RWPE2 (cell line): ENCODE measurements at regions not wholly inside any gene's neighbourhood (a gene's known extent, or its start where the extent isn't known, plus 50 kb on each side); places are given as distances from the start of the nearest gene placed in this dataset.

Experiments
- ATAC-seq: fragments of 200-7000 bp; cut with Tn5 transposase; 3 replicates; pipeline ENCODE4 v1.9.1; 2021; ENCODE audit warnings: low read depth
- DNase-seq: peaks from one replicate; pipeline ENCODE4 v3.0.0-alpha.2; 2020; ENCODE audit warnings: low spot score
- H3K27ac ChIP-seq: fragments of 450-650 bp; 2 replicates; pipeline ENCODE4 v1.5.1; 2017; ENCODE audit warnings: mild to moderate bottlenecking; ENCODE audit not compliant: poor library complexity, severe bottlenecking
- H3K27me3 ChIP-seq: fragments of 250-450 bp; sonication (Bioruptor Pico); 2 replicates; pipeline ENCODE4 v1.5.1; 2021; ENCODE audit warnings: mild to moderate bottlenecking, moderate library complexity; ENCODE audit not compliant: insufficient read depth, poor library complexity, severe bottlenecking
- H3K36me3 ChIP-seq: fragments of 250-450 bp; sonication (Bioruptor Pico); 2 replicates; pipeline ENCODE4 v1.5.1; 2020; ENCODE audit warnings: low read depth, mild to moderate bottlenecking, moderate library complexity
- H3K4me1 ChIP-seq: fragments of 250-450 bp; sonication (Bioruptor Pico); 2 replicates; pipeline ENCODE4 v1.5.1; 2021; ENCODE audit warnings: mild to moderate bottlenecking, moderate library complexity; ENCODE audit not compliant: insufficient read depth, poor library complexity, severe bottlenecking
- H3K4me3 ChIP-seq: fragments of 250-450 bp; sonication (Bioruptor Pico); 2 replicates; pipeline ENCODE4 v1.5.1; 2021; ENCODE audit warnings: mild to moderate bottlenecking, moderate library complexity; ENCODE audit not compliant: severe bottlenecking
- H3K9me3 ChIP-seq: fragments of 250-450 bp; sonication (Bioruptor Pico); 2 replicates; pipeline ENCODE4 v1.5.1; 2021; ENCODE audit warnings: mild to moderate bottlenecking, moderate library complexity; ENCODE audit not compliant: severe bottlenecking
- CTCF ChIP-seq: fragments of 450-650 bp; IDR thresholded peaks from one replicate; pipeline ENCODE4 v1.5.1; 2017; ENCODE audit warnings: mild to moderate bottlenecking, moderate library complexity; ENCODE audit not compliant: poor library complexity, severe bottlenecking

- TF ChIP-seq CTCF = no peak
- Histone ChIP-seq H3K4me1 (no peaks in the 10 kb centered on the region), H3K27ac (no peak overlapping the region), H3K9me3 (no peaks in the 10 kb centered on the region), H3K4me3 (no peak overlapping the region), H3K27me3 (no peaks in the 10 kb centered on the region), H3K36me3 (no peaks in the 10 kb centered on the region)
- DNase-seq (no peak), ATAC-seq (no peak)
Observed at GRCh38 chr7:70947181-70947580, 184.8 kb upstream of the GALNT17 start.

DNA sequence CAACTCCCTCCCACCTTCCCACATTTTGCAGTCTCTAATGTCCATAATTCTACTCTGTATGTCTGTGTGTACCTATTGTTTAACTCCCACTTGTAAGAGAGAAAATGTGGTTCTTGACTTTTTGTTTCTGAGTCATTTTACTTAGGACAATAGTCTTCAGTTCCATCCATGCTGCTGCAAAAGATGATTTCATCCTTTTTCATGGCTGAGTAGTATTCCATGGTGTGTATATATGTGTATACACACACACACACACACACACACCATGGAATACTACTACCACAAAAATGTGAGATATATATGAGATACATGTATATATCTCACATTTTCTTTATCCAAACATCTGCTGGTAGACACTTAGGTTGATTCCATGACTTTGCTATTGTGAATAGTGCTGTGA is 182.1 kb upstream of the GALNT17 start:
- TF ChIP-seq CTCF = no peak
- no peaks in the 10 kb centered on the region for H3K27me3 ChIP-seq
- no peaks in the 10 kb centered on the region for H3K4me1 ChIP-seq
- no peaks in the 10 kb centered on the region for H3K9me3 ChIP-seq
- H3K27ac ChIP-seq = no peak overlapping the region
- no peak overlapping the region for H3K4me3 ChIP-seq
- DNase-seq (no peak), ATAC-seq (no peak)
- no peaks in the 10 kb centered on the region for H3K36me3 ChIP-seq

- H3K27ac ChIP-seq = no peak overlapping the region
- no peak for TF ChIP-seq CTCF
- ATAC-seq = no peak
- no peaks in the 10 kb centered on the region for H3K4me1 ChIP-seq
- H3K27me3 ChIP-seq = no peaks in the 10 kb centered on the region
- no peaks in the 10 kb centered on the region for H3K36me3 ChIP-seq
- no peaks in the 10 kb centered on the region for H3K9me3 ChIP-seq
- no peak overlapping the region for H3K4me3 ChIP-seq
- no peak for DNase-seq
Observed at GRCh38 chr7:70951271-70951962, 180.5 kb upstream of the GALNT17 start.

DNA sequence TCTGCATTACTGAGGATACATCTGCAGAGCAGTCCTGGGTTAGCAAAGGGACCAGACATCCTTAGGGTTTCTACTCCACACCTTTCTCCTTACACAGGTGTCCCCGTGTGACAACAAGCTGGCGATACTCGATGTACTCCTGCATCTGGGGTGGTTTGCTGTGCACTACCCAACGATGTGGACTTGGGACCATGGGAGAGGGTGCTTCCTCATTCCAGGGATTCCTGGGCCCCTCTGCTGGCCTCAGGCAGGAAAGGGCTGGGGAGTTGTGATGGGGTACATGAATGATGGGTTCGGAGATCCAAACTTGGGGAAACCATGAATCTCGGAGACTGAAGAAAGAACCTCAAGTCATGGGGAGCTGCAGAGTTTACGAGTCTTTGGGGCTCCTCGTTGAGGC is 179.6 kb upstream of the GALNT17 start:
- H3K36me3 ChIP-seq = no peaks in the 10 kb centered on the region
- H3K4me1 ChIP-seq = no peaks in the 10 kb centered on the region
- ATAC-seq (no peak), DNase-seq (no peak)
- no peaks in the 10 kb centered on the region for H3K9me3 ChIP-seq
- no peaks in the 10 kb centered on the region for H3K27me3 ChIP-seq
- H3K27ac ChIP-seq = no peak overlapping the region
- no peak for TF ChIP-seq CTCF
- no peak overlapping the region for H3K4me3 ChIP-seq

DNA sequence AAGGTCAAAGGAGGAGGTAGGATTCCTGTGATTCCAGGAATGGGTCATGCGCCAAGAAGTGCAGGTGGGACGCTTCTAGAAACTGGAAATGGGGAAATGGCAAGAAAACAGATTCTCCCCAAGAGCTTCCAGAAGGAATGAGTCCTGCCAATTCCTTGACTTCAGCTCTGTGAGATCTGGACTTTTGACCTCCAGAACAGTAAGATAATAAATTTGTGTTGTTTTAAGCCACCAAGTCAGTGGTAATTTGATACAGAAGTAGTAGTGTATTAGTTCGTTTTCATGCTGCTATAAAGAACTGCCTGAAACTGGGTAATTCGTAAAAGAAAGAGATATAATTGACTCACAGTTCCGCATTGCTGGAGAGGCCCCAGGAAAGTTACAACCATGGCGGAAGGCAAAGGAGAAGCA is 178.6 kb upstream of the GALNT17 start:
- no peaks in the 10 kb centered on the region for H3K27me3 ChIP-seq
- H3K36me3 ChIP-seq = no peaks in the 10 kb centered on the region
- no peak overlapping the region for H3K27ac ChIP-seq
- H3K9me3 ChIP-seq = no peaks in the 10 kb centered on the region
- H3K4me1 ChIP-seq = no peaks in the 10 kb centered on the region
- TF ChIP-seq CTCF = no peak
- DNase-seq (no peak), ATAC-seq (no peak)
- no peak overlapping the region for H3K4me3 ChIP-seq
